ENCODE measurements at regions not wholly inside any gene's neighbourhood (a gene's known extent, or its start where the extent isn't known, plus 50 kb on each side); places are given as distances from the start of the nearest gene placed in this dataset.

GRCh38 chr2:234401426-234401825, 95.5 kb downstream of the ARL4C start:
- no peak for TF ChIP-seq EZH2 (IDR thresholded peaks at IDR 0.05)
- TF ChIP-seq POLR2AphosphoS5 (IDR thresholded peaks at IDR 0.05; ENCODE audit: borderline replicate concordance, low read depth, low read length) = no peak
- TF ChIP-seq FOXP2 (optimal IDR thresholded peaks at IDR 0.05; ENCODE audit: control extremely low read depth, extremely low read length, insufficient read depth) = no peak
